ENCODE measurements at regions not wholly inside any gene's neighbourhood (a gene's known extent, or its start where the extent isn't known, plus 50 kb on each side); places are given as distances from the start of the nearest gene placed in this dataset.

DNA sequence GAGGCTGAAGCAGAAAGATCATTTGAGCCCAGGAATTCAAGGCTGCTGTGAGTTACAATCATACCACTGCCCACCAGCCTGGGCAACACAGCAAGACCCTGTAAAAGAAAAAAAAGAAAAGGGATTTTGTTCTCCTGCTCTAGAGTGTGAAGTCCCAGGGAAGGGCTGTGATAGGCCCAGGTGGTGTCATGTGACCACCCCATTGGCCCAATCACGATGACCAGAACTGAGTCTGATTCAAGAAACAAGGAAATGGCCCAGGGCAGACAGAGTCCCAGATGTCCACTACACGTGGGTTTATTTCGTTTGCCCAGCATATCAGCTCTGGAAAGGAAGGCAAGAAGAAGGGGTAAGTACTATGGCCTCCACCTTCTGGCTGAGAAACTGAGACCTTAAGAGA is 81.3 kb upstream of the CUX1 start:
- no peak overlapping the region for H3K9ac ChIP-seq (ENCODE audit: low read depth in 1 of 2, low read length in 2 of 2)
- no peaks in the 10 kb centered on the region for H3K36me3 ChIP-seq (ENCODE audit: control insufficient read depth in 4 of 4, insufficient read depth in 3 of 4, low read depth in 1 of 4, low read length in 3 of 4)
- WGBS, result 94% methylated on average over 3 of the region's 3 CpGs
- H3K9me3 ChIP-seq (ENCODE audit: control insufficient read depth in 4 of 4, low read length in 3 of 4), result no peaks in the 10 kb centered on the region
- H3K4me3 ChIP-seq (ENCODE audit: low read depth in 1 of 3, low read length in 3 of 3), result no peak overlapping the region
- H3K4me1 ChIP-seq (ENCODE audit: control insufficient read depth in 4 of 4, insufficient read depth in 4 of 4, low read length in 3 of 4), result peaks cover 0 to 10% (median 8%) of the 10 kb centered on the region in 4 donors
- DNase-seq (ENCODE audit: low spot score), result no peak
- H3K27ac ChIP-seq (ENCODE audit: low read depth in 1 of 2, low read length in 2 of 2), result no peak overlapping the region
- H3K27me3 ChIP-seq (ENCODE audit: control insufficient read depth in 4 of 4, insufficient read depth in 4 of 4, low read length in 3 of 4), result no peaks in the 10 kb centered on the region
- TF ChIP-seq YY1 (IDR thresholded peaks at IDR 0.05) (no peak), GABPA (IDR thresholded peaks at IDR 0.05 in 1 of 2, conservative IDR thresholded peaks at IDR 0.05 in 1 of 2) (no peak), HNF4G (IDR thresholded peaks at IDR 0.05) (no peak), FOXA1 (IDR thresholded peaks at IDR 0.05) (no peak), SP1 (IDR thresholded peaks at IDR 0.05) (no peak)
- TF ChIP-seq, protein P1, sequence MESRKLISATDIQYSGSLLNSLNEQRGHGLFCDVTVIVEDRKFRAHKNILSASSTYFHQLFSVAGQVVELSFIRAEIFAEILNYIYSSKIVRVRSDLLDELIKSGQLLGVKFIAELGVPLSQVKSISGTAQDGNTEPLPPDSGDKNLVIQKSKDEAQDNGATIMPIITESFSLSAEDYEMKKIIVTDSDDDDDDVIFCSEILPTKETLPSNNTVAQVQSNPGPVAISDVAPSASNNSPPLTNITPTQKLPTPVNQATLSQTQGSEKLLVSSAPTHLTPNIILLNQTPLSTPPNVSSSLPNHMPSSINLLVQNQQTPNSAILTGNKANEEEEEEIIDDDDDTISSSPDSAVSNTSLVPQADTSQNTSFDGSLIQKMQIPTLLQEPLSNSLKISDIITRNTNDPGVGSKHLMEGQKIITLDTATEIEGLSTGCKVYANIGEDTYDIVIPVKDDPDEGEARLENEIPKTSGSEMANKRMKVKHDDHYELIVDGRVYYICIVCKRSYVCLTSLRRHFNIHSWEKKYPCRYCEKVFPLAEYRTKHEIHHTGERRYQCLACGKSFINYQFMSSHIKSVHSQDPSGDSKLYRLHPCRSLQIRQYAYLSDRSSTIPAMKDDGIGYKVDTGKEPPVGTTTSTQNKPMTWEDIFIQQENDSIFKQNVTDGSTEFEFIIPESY (IDR thresholded peaks at IDR 0.05), result no peak
- TF ChIP-seq, protein P2, sequence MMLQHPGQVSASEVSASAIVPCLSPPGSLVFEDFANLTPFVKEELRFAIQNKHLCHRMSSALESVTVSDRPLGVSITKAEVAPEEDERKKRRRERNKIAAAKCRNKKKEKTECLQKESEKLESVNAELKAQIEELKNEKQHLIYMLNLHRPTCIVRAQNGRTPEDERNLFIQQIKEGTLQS (IDR thresholded peaks at IDR 0.05), result no peak

GRCh38 chr7:101739775-101740398 is 77.5 kb upstream of the CUX1 start:
- Histone ChIP-seq H3K27me3 (ENCODE audit: control insufficient read depth in 4 of 4, insufficient read depth in 4 of 4, low read length in 3 of 4) (no peaks in the 10 kb centered on the region), H3K4me3 (ENCODE audit: low read depth in 1 of 3, low read length in 3 of 3) (no peak overlapping the region), H3K36me3 (ENCODE audit: control insufficient read depth in 4 of 4, insufficient read depth in 3 of 4, low read depth in 1 of 4, low read length in 3 of 4) (no peaks in the 10 kb centered on the region), H3K4me1 (ENCODE audit: control insufficient read depth in 4 of 4, insufficient read depth in 4 of 4, low read length in 3 of 4) (peaks cover 3 to 6% (median 4%) of the 10 kb centered on the region in 4 donors), H3K27ac (ENCODE audit: low read depth in 1 of 2, low read length in 2 of 2) (no peak overlapping the region), H3K9me3 (ENCODE audit: control insufficient read depth in 4 of 4, low read length in 3 of 4) (no peaks in the 10 kb centered on the region), H3K9ac (ENCODE audit: low read depth in 1 of 2, low read length in 2 of 2) (no peak overlapping the region)
- no peak for TF ChIP-seq MAX (IDR thresholded peaks at IDR 0.05)
- TF ChIP-seq, protein P1 (IDR thresholded peaks at IDR 0.05), result no peak
- TF ChIP-seq TAF1 (conservative IDR thresholded peaks at IDR 0.05), result no peak
- TF ChIP-seq, protein P3, sequence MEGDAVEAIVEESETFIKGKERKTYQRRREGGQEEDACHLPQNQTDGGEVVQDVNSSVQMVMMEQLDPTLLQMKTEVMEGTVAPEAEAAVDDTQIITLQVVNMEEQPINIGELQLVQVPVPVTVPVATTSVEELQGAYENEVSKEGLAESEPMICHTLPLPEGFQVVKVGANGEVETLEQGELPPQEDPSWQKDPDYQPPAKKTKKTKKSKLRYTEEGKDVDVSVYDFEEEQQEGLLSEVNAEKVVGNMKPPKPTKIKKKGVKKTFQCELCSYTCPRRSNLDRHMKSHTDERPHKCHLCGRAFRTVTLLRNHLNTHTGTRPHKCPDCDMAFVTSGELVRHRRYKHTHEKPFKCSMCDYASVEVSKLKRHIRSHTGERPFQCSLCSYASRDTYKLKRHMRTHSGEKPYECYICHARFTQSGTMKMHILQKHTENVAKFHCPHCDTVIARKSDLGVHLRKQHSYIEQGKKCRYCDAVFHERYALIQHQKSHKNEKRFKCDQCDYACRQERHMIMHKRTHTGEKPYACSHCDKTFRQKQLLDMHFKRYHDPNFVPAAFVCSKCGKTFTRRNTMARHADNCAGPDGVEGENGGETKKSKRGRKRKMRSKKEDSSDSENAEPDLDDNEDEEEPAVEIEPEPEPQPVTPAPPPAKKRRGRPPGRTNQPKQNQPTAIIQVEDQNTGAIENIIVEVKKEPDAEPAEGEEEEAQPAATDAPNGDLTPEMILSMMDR (IDR thresholded peaks at IDR 0.05; ENCODE audit: low read depth, low read length, missing input control), result no peak
- TF ChIP-seq EGR1 (IDR thresholded peaks at IDR 0.05; ENCODE audit: low read depth in 2 of 2), result no peak
- TF ChIP-seq JUND (IDR thresholded peaks at IDR 0.05), result no peak
- 91% methylated on average over 5 of the region's 5 CpGs for WGBS
- DNase-seq (ENCODE audit: low spot score), result no peak

All from liver (tissue), 8 donors.